Thymus (tissue), 11 donors: ENCODE measurements at regions not wholly inside any gene's neighbourhood (a gene's known extent, or its start where the extent isn't known, plus 50 kb on each side); places are given as distances from the start of the nearest gene placed in this dataset.
"Not testable (repeated sequence)": the region's sequence is repeated elsewhere in the genome, so short reads cannot be mapped to it uniquely, and the experiment has no call there.

Experiments used
- DNase-seq, 9 donors: peaks; one replicate each; pipeline ENCODE4 v3.0.0-alpha.2; 2013; ENCODE audit warnings: low spot score in 9 of 9, low read depth in 6 of 9, missing footprints in 1 of 9
- H3K27ac ChIP-seq, 2 donors: one replicate each; pipeline ENCODE4 v1.5.1; 2013; ENCODE audit warnings: control low read depth in 1 of 2, low read depth in 1 of 2, low read length in 1 of 2, mild to moderate bottlenecking in 1 of 2, moderate library complexity in 1 of 2
- H3K27me3 ChIP-seq, 2 donors: one replicate each; pipeline ENCODE4 v1.5.1; 2013; ENCODE audit warnings: low read length in 1 of 2; ENCODE audit not compliant: control insufficient read depth in 2 of 2, insufficient read depth in 1 of 2
- H3K36me3 ChIP-seq, 2 donors: one replicate each; pipeline ENCODE4 v1.5.1; 2013; ENCODE audit warnings: low read length in 1 of 2, mild to moderate bottlenecking in 1 of 2, moderate library complexity in 1 of 2; ENCODE audit not compliant: control insufficient read depth in 2 of 2, insufficient read depth in 2 of 2
- H3K4me1 ChIP-seq, 2 donors: one replicate each; pipeline ENCODE4 v1.5.1; 2013; ENCODE audit warnings: low read length in 2 of 2; ENCODE audit not compliant: control insufficient read depth in 2 of 2, insufficient read depth in 2 of 2
- H3K4me3 ChIP-seq, 2 donors: one replicate each; pipeline ENCODE4 v1.5.1; 2013; ENCODE audit warnings: low read length in 2 of 2, control low read depth in 1 of 2, mild to moderate bottlenecking in 1 of 2
- H3K9me3 ChIP-seq, 2 donors: one replicate each; pipeline ENCODE4 v1.5.1; 2013; ENCODE audit warnings: low read length in 1 of 2, mild to moderate bottlenecking in 1 of 2; ENCODE audit not compliant: control insufficient read depth in 2 of 2, insufficient read depth in 1 of 2
- WGBS: extraction: QIAGEN DNeasy Blood & Tissue Kit; methylation state at CpG from one replicate; pipeline ENCODE4 v1.1.7; 2013; 5-methylcytosine and 5-hydroxymethylcytosine counted together
- donor health status: healthy.

GRCh38 chr14:106592115-106592852 lies 1065.9 kb downstream of the TMEM121 start:
- H3K36me3 ChIP-seq, H3K9me3 ChIP-seq, H3K27me3 ChIP-seq: not testable (repeated sequence)
- WGBS, result 13% methylated on average over 24 of the region's 24 CpGs
- peak overlapping the region; percentile 53 to 93 for H3K27ac ChIP-seq
- peaks cover 16 to 47% of the 10 kb centered on the region in 2 donors for H3K4me1 ChIP-seq
- peak overlapping the region in 1 of 2 donors; percentile 14 for H3K4me3 ChIP-seq
- DNase-seq, result peak in 7 of 9 donors; percentile 49 to 79 (median 58)

GRCh38 chr14:106599209-106599608 lies 1072.8 kb downstream of the TMEM121 start:
- Histone ChIP-seq H3K9me3 (no peaks in the 10 kb centered on the region), H3K27ac (peak overlapping the region in 1 of 2 donors; percentile 48), H3K27me3 (no peaks in the 10 kb centered on the region), H3K4me1 (peaks cover 11 to 37% of the 10 kb centered on the region in 2 donors), H3K36me3 (no peaks in the 10 kb centered on the region), H3K4me3 (no peak overlapping the region)
- DNase-seq, result peak in 2 of 9 donors; percentile 53 to 68
- 28% methylated on average over 2 of the region's 2 CpGs for WGBS

GRCh38 chr14:106605548-106606448 lies 1079.4 kb downstream of the TMEM121 start:
- H3K36me3 ChIP-seq, result no peaks in the 10 kb centered on the region
- peak overlapping the region in 1 of 2 donors; percentile 15 for H3K4me3 ChIP-seq
- H3K4me1 ChIP-seq, result peaks cover 24 to 75% of the 10 kb centered on the region in 2 donors
- DNase-seq, result peak; percentile 65 to 92 (median 81)
- peak overlapping the region in 1 of 2 donors; percentile 75 for H3K27ac ChIP-seq
- H3K27me3 ChIP-seq, result no peaks in the 10 kb centered on the region
- H3K9me3 ChIP-seq, result no peaks in the 10 kb centered on the region
- whole genome bisulfite sequencing, result 40% methylated on average over 27 of the region's 27 CpGs

GRCh38 chr14:106606936-106607335 lies 1080.6 kb downstream of the TMEM121 start:
- WGBS, result 94% methylated on average over 2 of the region's 2 CpGs
- peaks cover 32 to 77% of the 10 kb centered on the region in 2 donors for H3K4me1 ChIP-seq
- no peak overlapping the region for H3K4me3 ChIP-seq
- H3K36me3 ChIP-seq, result no peaks in the 10 kb centered on the region
- peak overlapping the region in 1 of 2 donors; percentile 75 for H3K27ac ChIP-seq
- H3K9me3 ChIP-seq, result no peaks in the 10 kb centered on the region
- DNase-seq, result no peak
- H3K27me3 ChIP-seq, result no peaks in the 10 kb centered on the region

- peak in 1 of 9 donors; percentile 74 for DNase-seq
- Histone ChIP-seq H3K4me3 (no peak overlapping the region), H3K36me3 (no peaks in the 10 kb centered on the region), H3K4me1 (peaks cover 32 to 68% of the 10 kb centered on the region in 2 donors), H3K9me3 (no peaks in the 10 kb centered on the region), H3K27me3 (no peaks in the 10 kb centered on the region), H3K27ac (peak overlapping the region in 1 of 2 donors; percentile 51)
- 7% methylated on average over 4 of the region's 4 CpGs for WGBS
Measured at GRCh38 chr14:106610691-106611090, 1084.3 kb downstream of the TMEM121 start.

- WGBS, result 85% methylated on average over 4 of the region's 4 CpGs
- no peak overlapping the region for H3K27ac ChIP-seq
- no peak for DNase-seq
- H3K4me1 ChIP-seq, result peaks cover 27 to 47% of the 10 kb centered on the region in 2 donors
- H3K36me3 ChIP-seq, result no peaks in the 10 kb centered on the region
- H3K9me3 ChIP-seq, result no peaks in the 10 kb centered on the region
- no peak overlapping the region for H3K4me3 ChIP-seq
- no peaks in the 10 kb centered on the region for H3K27me3 ChIP-seq
Measured at GRCh38 chr14:106613256-106613655, 1086.9 kb downstream of the TMEM121 start.

GRCh38 chr14:106618471-106618951 lies 1092.1 kb downstream of the TMEM121 start:
- H3K4me3 ChIP-seq, H3K9me3 ChIP-seq, H3K27me3 ChIP-seq, H3K36me3 ChIP-seq, H3K27ac ChIP-seq: not testable (repeated sequence)
- peak in 2 of 9 donors; percentile 48 to 61 for DNase-seq
- H3K4me1 ChIP-seq, result peaks cover 5 to 29% of the 10 kb centered on the region in 2 donors
- WGBS, result 62% methylated on average over 9 of the region's 9 CpGs

- H3K36me3 ChIP-seq, result no peaks in the 10 kb centered on the region
- no peak overlapping the region for H3K27ac ChIP-seq
- WGBS, result 42% methylated on average over 1 of the region's 1 CpG
- peaks cover 5 to 35% of the 10 kb centered on the region in 2 donors for H3K4me1 ChIP-seq
- no peaks in the 10 kb centered on the region for H3K27me3 ChIP-seq
- no peak for DNase-seq
- H3K4me3 ChIP-seq, result no peak overlapping the region
- H3K9me3 ChIP-seq, result peaks cover 0 to 3% of the 10 kb centered on the region in 2 donors
Measured at GRCh38 chr14:106619606-106620005, 1093.2 kb downstream of the TMEM121 start.

- Histone ChIP-seq H3K4me3 (no peak overlapping the region), H3K4me1 (peaks cover 7 to 43% of the 10 kb centered on the region in 2 donors), H3K27ac (no peak overlapping the region), H3K27me3 (no peaks in the 10 kb centered on the region), H3K36me3 (no peaks in the 10 kb centered on the region), H3K9me3 (peaks cover 0 to 3% of the 10 kb centered on the region in 2 donors)
- 92% methylated on average over 2 of the region's 2 CpGs for WGBS
- DNase-seq, result no peak
Measured at GRCh38 chr14:106620368-106620767, 1094.0 kb downstream of the TMEM121 start.
